Activated T-helper 9 cell treated with anti-CD3 and anti-CD28 coated beads, Interleukin-2, amount 50 U/mL, for 16 hours (primary cell): ENCODE measurements at regions not wholly inside any gene's neighbourhood (a gene's known extent, or its start where the extent isn't known, plus 50 kb on each side); places are given as distances from the start of the nearest gene placed in this dataset.

Experiments used
- DNase-seq: peaks from one replicate; pipeline ENCODE4 v3.0.0-alpha.2; 2020; ENCODE audit warnings: low read depth

- no peak for DNase-seq
These were observed 131.0 kb downstream of the DMRTA2 start for GRCh38 chr1:50292276-50292675.

GRCh38 chr1:50289495-50289894 is 133.7 kb downstream of the DMRTA2 start:
- DNase-seq = no peak

- DNase-seq = no peak
These were observed 137.2 kb downstream of the DMRTA2 start for GRCh38 chr1:50285994-50286393.

GRCh38 chr1:50279622-50280330 is 143.5 kb downstream of the DMRTA2 start:
- no peak for DNase-seq

- DNase-seq = no peak
These were observed 144.3 kb downstream of the DMRTA2 start for GRCh38 chr1:50278961-50279360.

GRCh38 chr1:50278410-50278809 is 144.8 kb downstream of the DMRTA2 start:
- no peak for DNase-seq

GRCh38 chr1:50275566-50275965 is 147.7 kb downstream of the DMRTA2 start:
- no peak for DNase-seq

- no peak for DNase-seq
These were observed 150.3 kb downstream of the DMRTA2 start for GRCh38 chr1:50272912-50273311.

GRCh38 chr1:50271968-50272578 is 151.2 kb downstream of the DMRTA2 start:
- DNase-seq = no peak

GRCh38 chr1:50271337-50271736 is 151.9 kb downstream of the DMRTA2 start:
- no peak for DNase-seq

GRCh38 chr1:50270926-50271325 is 152.3 kb downstream of the DMRTA2 start:
- DNase-seq = no peak

GRCh38 chr1:50268049-50268448 is 155.2 kb downstream of the DMRTA2 start:
- no peak for DNase-seq

GRCh38 chr1:50266509-50266908 is 156.7 kb downstream of the DMRTA2 start:
- DNase-seq = no peak

GRCh38 chr1:50265790-50266314 is 157.1 kb downstream of the ELAVL4 start:
- DNase-seq = no peak

- no peak for DNase-seq
These were observed 155.9 kb downstream of the ELAVL4 start for GRCh38 chr1:50264590-50264989.

- DNase-seq = no peak
These were observed 153.7 kb downstream of the ELAVL4 start for GRCh38 chr1:50262436-50262835.

GRCh38 chr1:50261951-50262350 is 153.2 kb downstream of the ELAVL4 start:
- no peak for DNase-seq

GRCh38 chr1:50257940-50258685 is 149.4 kb downstream of the ELAVL4 start:
- no peak for DNase-seq

- DNase-seq = no peak
These were observed 148.3 kb downstream of the ELAVL4 start for GRCh38 chr1:50257029-50257428.
